Endothelial cell of umbilical vein (primary cell): ENCODE measurements at regions not wholly inside any gene's neighbourhood (a gene's known extent, or its start where the extent isn't known, plus 50 kb on each side); places are given as distances from the start of the nearest gene placed in this dataset.

ENCODE experiments used
- CTCF ChIP-seq, 2 donors: IDR thresholded peaks; 1 replicate in 1 of 2; 2 replicates in 1 of 2; pipeline ENCODE4 v1.5.1; 2011; ENCODE audit warnings: low read length in 2 of 2, mild to moderate bottlenecking in 2 of 2, moderate library complexity in 2 of 2, control low read depth in 1 of 2, inconsistent platforms in 1 of 2, low read depth in 1 of 2; ENCODE audit not compliant: insufficient read depth in 1 of 2; ENCODE audit errors: extremely low read depth in 1 of 2
- EZH2 ChIP-seq: IDR thresholded peaks from 2 replicates; pipeline ENCODE4 v1.6.1; 2012; ENCODE audit warnings: borderline replicate concordance, low read depth, mild to moderate bottlenecking, moderate library complexity, low read length, inconsistent platforms; ENCODE audit not compliant: severe bottlenecking
- MAX ChIP-seq: IDR thresholded peaks from 2 replicates; pipeline ENCODE4 v1.6.1; 2011; ENCODE audit not compliant: insufficient read depth, insufficient read length
- POLR2A ChIP-seq: IDR thresholded peaks from 2 replicates; pipeline ENCODE4 v1.6.1; 2012; ENCODE audit warnings: low read depth, mild to moderate bottlenecking, control low read depth, low read length
- POLR2AphosphoS5 ChIP-seq: IDR thresholded peaks from 2 replicates; pipeline ENCODE4 v1.6.1; 2012; ENCODE audit warnings: low read depth, mild to moderate bottlenecking, control low read depth, low read length, moderate library complexity; ENCODE audit not compliant: insufficient read depth

GRCh38 chr1:189226779-189227178, 1250.9 kb downstream of the BRINP3 start:
- TF ChIP-seq CTCF (IDR thresholded peaks at IDR 0.05; ENCODE audit: extremely low read depth in 1 of 2, insufficient read depth in 1 of 2, low read depth in 1 of 2, low read length in 2 of 2) (no peak), EZH2 (no peak), POLR2A (no peak), POLR2AphosphoS5 (no peak), MAX (no peak)
